HEK293T (cell line): ENCODE measurements at regions not wholly inside any gene's neighbourhood (a gene's known extent, or its start where the extent isn't known, plus 50 kb on each side); places are given as distances from the start of the nearest gene placed in this dataset.

ENCODE experiments used
- CTBP1 ChIP-seq: fragments of 450-650 bp; IDR thresholded peaks from 2 replicates; pipeline ENCODE4 v1.6.1; 2016; ENCODE audit warnings: borderline replicate concordance
- SUZ12 ChIP-seq: fragments of 450-650 bp; IDR thresholded peaks from 2 replicates; pipeline ENCODE4 v1.6.1; 2016; ENCODE audit warnings: mild to moderate bottlenecking

DNA sequence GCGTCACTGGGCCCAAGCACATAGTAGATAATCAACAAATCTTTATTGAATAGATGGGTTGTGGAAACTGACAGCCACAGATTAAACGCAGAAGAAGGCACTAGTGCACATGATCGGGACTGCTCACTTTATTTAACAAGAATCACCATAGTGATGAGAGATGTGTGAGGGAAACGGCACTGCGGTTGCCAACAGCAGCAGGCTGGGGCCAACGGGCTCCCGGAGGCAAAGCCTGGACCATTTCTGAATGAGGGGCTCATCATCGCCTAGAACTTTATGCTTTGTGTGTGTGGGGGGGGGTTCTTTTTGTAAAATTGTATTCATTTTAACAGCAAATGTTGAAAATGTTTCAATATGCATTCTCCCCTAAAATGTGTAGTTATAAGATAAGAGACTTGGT, 61.9 kb upstream of the RUFY1 start:
- no peak for TF ChIP-seq CTBP1
- no peak for TF ChIP-seq SUZ12
